CD4-positive, alpha-beta T cell treated with Interleukin-2 at 100 ng/mL for 4 hours (primary cell): ENCODE measurements at regions not wholly inside any gene's neighbourhood (a gene's known extent, or its start where the extent isn't known, plus 50 kb on each side); places are given as distances from the start of the nearest gene placed in this dataset.

Source experiments
- DNase-seq: peaks from one replicate; pipeline ENCODE4 v3.0.0-alpha.2; 2020; ENCODE audit warnings: low spot score

DNA sequence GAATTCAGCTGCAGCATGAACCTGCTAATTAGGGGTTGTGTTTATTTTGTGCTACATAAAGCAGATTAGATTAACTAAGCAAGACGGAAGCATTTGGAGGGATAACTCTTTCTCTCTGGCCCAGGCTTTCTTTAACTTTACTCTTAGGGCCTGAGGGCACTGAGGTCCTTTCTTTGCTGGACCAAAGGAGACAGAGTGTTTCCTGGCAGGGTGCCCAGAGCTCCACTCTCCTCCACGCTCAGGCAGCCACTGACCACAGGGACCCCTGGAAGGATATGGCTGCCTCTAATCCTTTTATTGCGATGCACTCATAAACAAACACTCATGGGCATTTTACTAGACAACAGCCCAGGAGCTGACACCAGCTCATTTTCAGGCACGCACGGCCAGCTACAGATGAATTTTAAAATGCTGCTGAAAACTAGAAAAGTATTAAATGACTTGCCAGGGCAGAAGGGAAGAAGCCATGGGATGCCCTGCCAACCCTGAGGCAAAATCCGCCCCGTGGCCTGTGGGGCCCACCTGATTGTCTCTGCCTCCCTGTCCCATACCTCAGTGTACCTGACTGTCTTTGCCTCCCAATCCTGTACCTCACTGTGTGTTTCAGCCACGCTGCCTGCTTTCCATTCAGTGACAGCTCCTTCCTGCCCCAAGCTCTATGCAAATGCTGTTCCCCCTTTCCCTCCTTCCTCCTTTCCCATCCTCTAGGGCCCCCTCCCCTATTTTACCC is 192.6 kb upstream of the NAV2 start:
- DNase-seq = no peak

DNA sequence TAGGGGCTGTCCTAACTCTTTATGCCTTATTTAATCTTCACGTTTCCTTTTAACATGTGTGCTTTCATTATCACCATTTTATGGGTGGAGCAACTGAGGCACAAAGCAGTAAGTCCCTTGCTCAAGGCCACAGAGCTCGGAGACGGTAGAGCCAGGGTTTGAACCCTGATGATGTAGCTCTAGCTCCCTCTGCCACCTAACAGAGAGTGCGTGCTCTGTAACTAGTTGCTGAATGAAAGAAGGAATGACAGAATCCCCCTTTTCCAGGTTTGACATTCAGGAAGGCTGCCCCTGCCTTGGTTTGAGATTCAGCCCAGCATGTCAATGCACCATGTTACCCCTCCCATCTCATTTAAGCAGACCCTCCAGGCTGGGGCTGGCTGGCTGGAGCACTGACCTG is 193.3 kb upstream of the NAV2 start:
- DNase-seq = no peak

DNA sequence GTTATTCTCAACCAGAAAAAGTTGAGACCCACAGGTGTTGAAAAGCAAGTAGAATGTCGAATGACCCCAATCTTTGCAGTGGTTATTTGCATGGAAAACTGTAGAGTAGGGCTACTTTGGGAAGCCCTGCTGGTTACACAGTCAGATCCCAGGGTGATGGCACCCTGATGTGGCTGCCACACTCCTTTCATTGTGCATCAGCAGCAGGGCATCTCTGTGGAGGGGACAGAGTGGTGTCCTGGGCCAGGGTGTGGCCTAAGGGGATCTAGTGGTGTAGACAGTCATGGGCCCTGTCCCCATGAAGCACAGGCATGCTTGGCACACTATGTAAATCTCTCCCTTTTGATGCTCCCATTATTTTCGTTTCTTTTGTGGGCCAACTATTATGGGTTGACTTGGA is 199.4 kb upstream of the NAV2 start:
- no peak for DNase-seq

DNA sequence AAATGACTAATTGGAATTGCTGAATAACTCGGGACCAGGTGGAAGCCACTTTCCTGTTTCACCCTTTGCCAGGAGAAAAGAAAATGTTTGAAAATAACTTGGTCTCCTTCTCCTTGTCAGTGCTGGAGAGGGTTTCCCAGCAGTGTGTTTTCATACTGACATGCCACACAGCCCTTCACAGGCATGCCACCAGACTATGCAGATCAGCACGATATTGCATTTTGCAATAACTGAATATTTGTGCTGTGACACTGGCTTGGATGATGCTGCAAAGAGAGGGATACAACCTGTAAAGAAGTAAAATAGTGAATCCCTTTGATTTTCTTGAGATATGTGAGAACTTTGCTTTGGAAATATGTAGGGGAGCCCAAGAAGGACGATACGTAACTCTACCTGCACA is 200.0 kb upstream of the NAV2 start:
- no peak for DNase-seq

DNA sequence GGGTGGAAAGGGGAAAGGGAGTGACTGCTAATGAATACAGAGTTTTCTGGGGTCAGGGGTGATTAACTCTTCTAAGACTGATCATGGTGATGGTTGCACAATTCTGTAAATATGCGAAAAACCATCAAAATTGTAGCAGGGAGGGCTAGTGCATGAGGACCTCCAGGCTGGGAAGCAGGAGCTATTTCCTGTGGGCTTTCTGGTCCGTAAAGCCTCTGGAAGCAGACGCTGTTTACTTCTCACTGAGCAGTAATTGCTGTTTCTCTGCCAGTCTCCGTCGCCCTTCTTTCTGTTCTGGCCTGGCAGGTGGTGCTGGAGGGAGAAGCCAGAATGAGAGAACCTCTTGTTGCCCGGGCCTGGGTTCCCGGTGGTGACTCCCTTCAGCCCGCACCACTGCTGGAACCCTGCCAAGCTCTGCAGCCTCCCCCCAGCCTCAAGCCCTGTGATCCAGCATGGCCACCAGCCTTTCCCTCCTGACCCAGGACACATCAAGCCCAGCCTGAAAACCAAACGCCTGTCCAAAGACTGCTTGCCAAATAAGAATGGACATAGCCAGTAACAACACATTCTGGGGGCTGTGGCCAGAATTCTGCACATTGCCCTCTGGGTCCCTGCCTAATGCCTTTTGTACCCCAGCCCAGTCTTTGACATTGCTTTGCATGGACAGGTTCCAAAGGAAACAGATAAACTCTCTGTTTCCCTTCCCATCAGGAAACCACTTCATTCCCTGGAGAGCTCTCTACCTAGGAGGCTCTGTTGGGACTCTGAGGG is 201.0 kb upstream of the NAV2 start:
- no peak for DNase-seq

DNA sequence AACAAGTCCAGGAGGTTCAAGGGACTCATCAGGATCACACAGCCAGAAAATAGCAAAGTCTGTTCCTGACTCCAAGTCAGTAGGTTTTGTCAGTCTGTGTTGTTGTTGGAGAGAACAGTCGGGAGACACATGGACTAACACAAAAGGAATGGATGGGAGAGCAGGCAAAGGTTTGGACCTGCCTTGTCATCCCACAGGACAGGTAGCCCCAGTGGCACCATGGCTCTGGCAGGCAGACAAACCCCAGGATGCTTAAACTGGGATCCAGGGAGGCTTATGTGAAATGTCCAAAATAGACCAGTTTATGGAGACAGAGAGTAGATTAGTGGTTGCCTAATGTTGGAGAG is 201.6 kb upstream of the NAV2 start:
- no peak for DNase-seq

DNA sequence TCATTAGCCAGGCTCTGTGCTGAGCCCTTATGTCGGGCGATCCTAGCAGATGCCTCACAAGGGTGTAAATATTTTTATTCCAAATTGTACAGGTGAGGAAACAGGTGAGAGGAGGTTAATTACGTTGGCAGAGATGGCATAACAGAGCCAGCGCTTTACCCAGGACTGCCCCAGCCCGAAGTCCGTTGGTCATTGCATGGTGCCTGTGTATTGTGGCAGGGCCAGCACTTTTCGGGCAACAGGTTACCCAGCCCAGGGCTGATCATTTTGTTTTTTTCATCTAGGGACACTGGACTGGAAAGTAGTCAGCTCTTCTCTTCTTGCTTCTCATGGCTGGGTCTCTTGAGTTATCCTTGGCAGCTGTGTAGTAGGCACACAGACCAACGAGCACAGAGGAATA is 202.2 kb upstream of the NAV2 start:
- no peak for DNase-seq

DNA sequence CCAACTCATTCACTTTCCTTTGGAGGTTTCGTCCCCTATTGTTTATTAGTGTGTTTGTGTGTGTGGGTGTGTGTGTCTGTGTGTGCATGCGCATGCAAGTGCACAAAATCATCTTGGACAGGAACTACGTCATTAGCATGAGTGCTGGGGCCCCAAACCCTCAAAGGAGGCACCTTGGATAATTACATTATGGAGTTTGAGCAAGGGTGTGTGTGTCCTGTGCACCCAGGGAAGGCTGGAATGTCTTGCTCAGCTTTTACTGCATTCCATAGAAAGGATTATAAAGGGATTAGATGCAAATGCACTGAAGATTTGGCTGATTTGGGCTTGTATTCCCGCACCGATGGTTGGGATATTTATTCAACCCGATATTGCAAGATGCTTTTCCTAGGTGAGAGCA is 203.4 kb upstream of the NAV2 start:
- no peak for DNase-seq

DNA sequence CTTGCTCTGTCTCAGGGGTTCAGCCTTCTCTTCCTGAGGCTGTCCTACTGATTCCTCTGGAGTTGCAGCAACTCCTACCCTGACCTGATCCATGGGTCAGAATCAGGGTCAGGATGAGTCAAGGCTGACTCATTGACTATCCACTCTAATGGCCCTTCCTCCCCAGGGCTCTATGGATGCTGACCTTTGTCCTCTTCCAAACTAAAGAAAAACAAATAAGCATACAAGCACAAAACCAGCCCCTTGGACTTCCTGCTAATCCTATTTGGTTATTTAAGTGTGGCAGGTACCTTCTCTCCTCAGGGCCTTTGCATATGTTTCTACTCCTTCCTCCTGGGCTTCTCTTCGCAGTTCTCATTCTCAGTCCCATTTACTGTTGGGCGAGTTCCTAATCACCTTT is 204.5 kb upstream of the NAV2 start:
- no peak for DNase-seq

DNA sequence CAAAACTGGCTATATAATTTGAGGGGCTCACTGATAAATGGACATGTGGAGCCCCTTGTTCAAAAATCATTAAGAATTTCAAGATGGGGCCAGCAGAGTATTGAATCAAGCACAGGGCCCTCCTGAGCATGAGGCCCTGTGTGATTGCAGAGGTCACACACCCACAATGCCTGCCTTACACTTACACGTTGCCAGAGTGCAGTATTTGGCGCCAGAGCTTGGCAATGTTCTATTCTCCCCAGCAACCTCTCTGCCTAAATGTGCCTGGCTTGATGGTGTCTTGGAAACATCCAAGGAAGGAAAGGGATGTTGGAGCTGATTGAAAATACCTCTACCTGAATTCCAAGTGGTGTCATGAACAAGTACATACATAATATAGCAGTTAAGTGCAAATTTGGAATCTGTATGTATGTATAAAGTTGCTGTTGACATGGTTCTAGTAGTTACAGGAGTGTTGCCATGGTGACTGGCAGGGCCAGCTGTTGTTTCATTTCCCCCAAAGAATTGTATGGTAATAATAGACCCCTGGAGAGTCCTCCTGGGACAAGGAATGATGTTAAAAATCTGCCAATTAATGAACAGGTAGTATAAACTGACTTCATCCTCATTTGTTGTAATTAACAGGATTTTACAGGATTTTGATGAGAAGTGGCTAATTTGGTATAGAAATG is 205.7 kb upstream of the NAV2 start:
- no peak for DNase-seq

DNA sequence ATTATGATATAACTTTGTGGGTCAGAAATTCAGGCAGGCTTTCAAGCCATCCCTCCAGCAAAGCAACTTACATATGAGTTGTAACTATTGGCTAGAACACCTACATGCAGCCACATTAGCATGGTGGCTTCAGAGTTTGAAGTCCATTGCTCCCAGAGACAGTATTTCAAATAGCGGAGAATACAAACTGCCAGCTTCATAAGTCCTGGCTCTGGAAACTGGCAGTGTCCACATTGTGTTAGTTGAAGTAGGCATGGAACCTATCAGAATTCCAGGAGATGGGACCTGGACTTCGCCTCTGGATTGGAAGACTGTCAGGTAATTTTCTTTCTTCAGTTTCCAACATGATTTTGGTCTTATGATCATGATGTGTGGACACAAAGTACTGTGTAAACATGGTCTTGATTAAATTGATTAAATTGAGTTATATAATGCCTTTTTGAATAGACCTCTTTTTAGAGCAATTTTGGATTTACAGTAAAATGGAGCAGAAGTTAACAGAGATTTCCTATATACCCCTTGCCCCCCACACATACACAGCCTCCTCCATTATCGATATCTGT is 209.9 kb upstream of the NAV2 start:
- DNase-seq = no peak

DNA sequence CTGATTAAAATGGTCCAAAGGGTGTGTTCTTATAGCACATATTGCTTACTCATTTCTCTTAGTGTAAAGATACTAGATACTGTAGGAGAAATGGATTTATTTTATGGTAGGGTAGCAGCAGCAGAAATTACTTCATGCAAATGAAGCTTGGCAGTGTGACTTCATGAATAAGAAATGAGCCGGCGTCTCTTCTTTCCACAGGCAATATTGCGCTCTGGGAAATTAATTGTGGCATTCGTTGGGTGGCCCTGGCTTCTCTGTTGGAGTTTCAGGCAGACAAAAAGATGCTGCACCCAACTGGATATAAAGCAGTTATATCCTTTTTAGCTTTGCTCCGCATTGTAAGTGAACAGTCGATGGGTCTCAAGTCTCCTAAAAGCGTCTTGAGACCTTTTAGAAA is 211.0 kb upstream of the NAV2 start:
- no peak for DNase-seq

DNA sequence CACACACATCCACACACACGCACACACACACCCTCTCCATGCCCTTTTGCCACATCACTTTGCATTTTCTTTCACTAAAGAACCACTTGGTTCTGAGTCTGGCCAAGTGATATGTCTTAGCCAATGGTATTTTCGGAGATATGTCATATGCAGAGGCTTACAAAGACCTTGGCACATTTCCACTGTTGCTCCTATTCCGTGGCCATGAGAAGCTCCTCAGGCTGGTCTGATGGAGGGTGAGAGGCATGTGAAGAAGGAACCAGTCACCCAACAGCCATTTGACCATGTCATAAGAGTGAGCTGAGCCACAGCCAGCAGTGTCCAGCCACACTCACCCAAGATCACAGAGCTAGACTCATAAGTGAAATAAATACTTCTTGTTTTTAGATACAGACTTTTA is 212.6 kb upstream of the NAV2 start:
- DNase-seq = no peak

DNA sequence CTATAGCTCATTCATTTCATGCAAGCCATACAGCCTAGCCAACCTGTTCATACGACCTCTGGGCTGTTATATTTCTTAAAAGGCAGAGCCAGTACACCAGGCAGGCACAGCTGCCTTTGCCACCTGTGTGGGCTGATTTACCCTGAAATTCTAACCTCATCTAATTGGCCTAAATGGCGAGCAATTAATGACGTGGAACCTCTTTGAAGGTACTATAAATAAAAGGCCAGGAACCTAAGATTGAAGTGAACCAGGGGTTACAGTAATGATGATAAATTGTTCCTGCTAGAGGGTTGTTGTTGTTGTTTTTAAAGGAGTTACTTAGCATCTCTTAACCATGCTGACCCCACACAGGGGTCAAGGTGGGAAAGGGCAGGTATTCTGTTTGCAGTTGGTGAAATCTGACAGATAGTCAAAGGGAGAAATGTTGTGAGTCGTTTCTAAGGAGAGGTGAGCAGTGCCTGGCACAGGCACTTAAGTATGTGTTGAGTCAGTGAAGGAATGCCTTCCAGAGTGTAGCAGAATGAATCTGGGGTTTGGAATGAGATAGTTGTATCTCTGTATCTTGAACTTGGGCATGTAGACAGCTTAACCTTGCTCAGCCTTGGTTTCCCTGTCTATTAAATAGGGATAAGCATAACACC is 213.5 kb upstream of the NAV2 start:
- no peak for DNase-seq

DNA sequence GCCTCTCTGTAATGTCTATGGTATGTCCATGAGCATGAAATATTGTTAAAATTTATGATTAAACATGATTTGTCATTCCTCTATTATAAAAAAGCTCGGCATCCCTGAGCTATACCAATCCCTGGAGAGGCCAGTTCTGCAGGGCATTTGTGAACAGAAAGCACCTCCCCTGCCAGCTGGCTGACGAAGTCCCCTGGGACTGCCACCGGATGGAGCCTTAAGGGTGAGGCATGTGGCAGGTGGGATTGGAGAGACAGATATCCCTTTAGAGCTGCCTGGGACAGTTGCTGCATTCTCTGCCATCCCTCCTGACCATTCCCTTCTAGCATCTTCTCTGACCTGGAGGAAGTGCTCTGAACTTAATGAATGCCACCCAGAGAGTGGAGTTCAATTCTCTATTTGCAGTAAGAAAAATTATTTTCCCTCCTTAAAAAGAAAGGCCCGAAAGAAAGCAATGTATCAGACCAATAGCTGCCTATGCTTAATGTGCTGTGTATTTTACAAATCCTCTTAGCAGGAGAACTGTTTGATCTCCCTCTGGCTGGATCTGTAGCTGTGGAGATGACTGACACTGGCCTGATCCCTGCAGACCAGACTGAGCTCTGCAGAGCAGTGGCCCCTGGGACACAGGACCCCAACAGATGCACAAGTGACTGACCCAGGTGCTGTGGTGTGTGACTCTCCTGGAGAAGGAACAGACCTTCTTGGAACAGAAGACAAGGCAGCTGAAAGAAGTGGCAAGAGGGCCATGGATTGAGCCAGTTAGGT is 219.0 kb upstream of the NAV2 start:
- DNase-seq = no peak

DNA sequence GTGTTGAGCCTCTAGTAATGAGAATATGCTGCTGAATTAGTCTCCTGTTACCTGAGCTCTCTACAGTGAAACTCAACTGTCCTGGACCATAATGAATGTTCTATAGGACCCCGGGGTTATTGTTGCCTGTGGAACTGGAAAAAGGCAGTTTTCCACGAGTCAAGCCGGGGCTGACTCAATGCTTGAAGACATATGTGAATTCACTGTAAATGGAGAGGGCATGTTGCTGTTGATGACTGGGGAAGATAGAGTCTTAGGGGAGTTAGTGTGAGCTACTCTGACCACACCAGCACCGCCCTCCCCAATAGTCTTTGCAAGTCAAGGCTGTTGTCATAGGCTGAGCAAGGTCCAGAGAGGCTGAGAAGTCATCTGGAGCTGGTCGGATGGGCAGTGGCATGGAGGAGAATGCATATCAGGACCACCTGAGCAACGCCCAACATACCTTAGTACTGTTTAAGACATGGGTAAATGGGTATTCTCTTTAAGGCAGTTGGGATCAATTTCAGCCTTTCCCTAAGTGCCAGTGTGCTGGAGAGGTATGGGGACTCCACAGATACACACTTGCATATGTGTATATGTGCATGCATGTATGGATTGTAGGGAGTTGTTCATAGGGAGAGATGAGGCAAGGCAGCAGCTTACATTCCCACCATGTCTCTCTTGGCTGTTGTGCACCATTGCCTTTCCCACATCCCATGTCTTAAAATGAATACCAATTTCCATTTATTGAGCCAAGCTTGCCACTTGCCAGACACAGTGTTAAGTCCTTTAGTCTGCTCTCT is 230.1 kb upstream of the NAV2 start:
- no peak for DNase-seq

DNA sequence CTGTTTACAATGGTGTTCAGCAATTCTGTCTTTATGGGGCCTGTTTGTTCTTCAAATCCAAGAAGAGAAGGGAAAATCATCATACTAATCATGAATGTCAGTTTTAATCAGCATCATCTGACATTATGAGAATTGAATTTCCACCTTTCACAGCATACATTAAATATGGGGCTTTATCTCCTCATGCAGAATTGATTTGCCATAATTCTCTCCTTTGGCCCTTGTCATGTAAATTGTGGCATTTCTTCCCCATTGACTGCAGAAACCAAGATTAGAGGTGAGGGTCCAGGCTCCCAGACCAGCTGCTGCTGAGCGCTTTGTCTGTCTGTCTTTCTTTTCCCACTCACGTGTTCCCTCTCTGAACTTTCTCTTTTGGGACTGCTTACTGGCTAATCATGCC is 232.1 kb upstream of the NAV2 start:
- no peak for DNase-seq

DNA sequence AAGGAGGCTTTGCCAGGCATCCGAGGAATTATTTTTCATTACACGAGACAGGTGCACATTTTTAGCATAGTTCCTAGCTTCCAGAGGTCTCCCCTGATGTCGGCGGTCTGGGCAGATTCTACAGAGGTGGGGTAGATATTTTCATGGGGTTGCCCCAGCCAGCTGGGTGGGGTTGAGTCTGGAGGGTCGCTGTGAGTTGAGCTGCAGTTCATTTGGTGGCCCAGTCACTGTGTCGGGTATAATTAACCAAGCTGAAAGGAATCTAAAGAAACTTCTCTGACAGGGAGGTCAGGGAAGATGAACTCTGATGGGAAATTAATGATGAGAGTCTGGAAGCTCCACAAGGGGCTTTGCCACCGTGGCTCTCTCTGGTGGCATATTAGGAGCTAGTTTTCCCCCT is 233.7 kb upstream of the NAV2 start:
- no peak for DNase-seq

DNA sequence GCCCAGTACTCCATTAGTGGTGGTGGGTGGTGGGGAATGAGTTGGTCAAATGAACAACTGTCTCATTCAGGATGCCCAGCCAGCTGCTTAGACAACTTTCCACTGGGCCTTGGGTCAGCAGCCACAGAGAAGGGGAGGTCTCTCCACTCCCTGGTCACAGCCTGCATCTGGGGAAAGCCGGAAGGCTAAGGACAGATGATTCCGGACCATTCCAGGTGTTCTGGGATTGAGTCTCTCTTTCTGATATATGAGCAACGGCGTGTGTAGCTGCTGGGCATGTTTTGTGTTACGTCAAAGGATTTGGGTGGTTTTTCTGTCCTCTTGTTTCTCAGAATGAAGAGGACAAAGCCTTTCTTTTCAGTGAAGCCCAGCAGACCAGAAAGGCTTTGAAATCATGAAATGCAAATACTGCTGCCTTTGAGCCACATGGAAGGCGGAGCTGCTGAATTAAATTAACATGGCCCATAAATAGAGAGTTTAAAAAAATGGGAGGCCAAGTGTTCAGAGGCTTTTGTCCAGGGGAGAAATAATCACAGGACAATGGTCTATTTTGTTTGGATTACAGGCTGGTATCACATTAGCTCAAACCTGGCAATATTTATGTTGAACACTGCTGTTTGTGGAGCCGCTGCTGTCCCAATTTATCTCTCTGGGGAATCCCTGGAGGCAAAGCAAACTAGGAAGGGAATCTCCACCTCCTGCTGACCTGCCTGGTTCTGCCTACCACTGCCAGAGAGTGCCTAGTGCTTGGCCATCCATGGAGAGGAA is 234.4 kb upstream of the E2F8 start:
- DNase-seq = no peak

DNA sequence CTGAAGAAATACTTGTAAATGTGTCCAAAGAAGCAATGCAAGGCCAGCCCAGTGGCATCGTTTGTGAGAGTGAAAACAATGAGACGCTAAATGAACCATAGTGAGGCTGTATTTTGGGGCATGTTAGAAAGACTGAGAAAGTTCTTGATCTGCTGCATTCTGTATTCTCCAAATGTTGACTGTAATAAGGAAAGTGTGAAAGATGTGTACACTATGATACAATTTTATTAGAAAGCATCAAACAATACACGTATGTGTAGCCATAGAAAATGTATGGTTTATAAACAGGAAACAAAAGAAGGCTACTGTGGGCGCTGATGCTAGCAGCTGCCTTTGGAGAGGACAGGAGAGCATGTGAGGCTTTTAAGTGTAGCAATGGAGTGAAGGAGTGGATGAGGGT is 233.5 kb upstream of the E2F8 start:
- DNase-seq = no peak
